KG1 (cell line): ENCODE measurements at regions not wholly inside any gene's neighbourhood (a gene's known extent, or its start where the extent isn't known, plus 50 kb on each side); places are given as distances from the start of the nearest gene placed in this dataset.

Experiments
- DNase-seq: peaks from one replicate; lab custom pipeline; 2025; lab: John Stamatoyannopoulos, UW

- no peak for DNase-seq
Measured at GRCh38 chr10:44685220-44685619, 225.9 kb upstream of the TMEM72 start.

DNA sequence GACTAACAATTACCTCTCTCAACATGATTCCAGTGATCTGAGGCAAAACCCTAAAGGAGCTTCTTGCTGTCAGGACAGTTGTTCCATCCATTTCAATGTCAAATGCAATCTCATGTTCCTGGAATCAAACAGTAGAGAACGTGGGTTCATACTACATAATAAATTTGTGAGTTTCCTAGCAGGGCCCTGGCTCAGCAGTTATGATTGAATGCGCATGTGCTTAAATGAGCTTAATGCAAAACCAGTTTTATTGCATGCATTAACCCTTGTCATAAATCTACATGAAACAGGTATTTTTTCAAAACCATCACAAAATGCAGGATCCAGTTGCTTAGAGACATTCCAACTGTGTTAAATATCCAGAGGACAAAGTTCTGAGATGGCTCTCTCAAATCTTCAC is 225.4 kb upstream of the TMEM72 start:
- no peak for DNase-seq

DNA sequence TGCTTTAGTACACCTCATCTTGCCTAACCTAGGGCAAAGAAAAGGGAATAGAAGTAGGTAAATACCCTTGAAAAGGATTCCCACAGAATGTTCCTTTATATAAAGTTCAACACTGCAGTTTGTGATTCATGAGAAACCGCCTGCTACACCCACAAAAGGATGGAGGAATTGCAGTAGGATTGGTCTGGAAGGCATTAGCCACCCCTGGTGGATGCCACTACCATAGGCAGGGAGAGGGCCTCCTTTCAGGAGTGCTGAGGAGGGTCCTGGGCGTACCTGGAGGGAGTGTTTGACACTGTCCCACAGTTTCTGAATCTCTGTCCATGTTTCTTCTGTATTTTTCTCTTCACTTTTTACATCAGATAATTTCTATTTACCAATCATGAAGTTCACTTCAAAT is 221.8 kb upstream of the TMEM72 start:
- no peak for DNase-seq

DNA sequence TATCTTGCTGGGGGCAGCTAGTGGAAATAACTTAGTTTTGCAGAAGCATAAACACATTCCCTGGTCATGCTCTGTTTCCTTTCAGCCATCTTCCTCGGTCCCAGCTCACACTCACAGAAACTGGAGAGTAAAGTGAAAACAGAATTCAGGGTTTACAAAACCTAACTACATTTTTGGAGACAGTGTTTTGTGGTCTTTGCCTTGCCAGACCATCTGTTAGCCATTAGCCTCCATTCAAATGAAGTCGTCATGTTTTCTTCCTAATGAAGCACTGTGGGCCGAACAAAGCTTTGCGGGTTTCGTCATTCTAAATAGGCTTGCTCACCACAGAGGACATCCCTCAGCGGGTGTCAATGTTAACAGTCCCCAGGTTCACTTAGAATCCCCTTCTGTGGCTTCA is 214.6 kb upstream of the TMEM72 start:
- no peak for DNase-seq

DNA sequence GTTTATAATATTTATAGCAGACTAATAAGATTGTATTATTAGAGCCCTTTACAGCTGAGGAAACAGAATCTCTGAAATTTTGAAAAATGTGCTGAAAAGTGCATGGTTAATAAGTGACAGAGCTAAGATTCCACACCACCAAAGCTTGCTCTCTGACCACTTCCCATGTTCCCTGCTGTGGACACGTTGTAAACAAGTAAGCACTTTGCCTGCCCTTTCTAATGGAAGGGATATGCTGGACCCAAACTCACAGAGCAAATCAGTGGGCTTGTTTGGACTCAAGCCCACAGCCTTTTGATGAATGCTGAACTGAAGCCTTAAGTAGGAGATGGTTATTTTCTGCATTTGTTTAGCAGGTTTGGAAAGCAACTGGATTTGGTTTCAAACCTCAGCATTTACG is 214.0 kb upstream of the TMEM72 start:
- no peak for DNase-seq

DNA sequence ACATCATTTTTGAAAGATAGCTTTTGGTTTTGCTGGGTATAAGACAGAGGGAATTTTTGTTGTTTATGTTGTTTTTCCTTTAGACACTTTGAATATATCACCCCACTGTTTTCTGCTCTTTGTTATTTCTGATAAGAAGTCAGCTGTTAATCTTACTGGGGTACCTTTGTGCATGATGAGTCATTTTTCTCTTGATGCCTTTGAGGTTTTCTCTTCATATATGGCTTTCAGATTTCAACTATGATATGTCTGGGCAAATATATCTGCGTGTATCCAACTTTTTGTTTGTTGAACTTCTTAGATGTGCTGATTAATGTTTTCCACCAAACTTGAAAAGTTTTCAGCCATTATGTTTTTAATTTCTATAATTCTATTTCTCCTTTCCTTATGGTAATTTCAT is 208.6 kb upstream of the TMEM72 start:
- no peak for DNase-seq

- DNase-seq, result no peak
Measured at GRCh38 chr10:44703241-44704155, 207.6 kb upstream of the TMEM72 start.

- DNase-seq, result no peak
Measured at GRCh38 chr10:44704616-44705015, 206.5 kb upstream of the TMEM72 start.

- DNase-seq, result no peak
Measured at GRCh38 chr10:44706745-44707144, 204.4 kb upstream of the TMEM72 start.

GRCh38 chr10:44713307-44713706 is 197.8 kb upstream of the TMEM72 start:
- no peak for DNase-seq

DNA sequence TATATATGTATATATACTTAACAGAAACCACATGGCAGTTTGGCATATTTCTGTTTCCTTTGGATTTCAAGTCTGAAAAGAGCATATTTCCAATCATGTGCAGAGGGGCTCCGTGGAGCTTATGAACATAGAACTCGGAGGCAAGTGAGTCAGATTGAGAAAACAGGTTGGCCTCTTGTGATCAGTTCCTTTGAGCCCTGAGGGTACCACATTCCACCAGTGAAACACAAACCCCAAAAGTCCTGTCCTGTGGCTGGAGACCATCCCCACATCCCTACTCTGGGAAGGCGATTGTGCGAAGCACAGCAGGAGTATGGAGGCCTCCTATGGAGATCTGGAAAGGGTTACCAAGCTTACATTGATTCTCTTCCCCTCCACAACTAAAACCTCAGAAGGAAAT is 196.7 kb upstream of the TMEM72 start:
- DNase-seq, result no peak

- DNase-seq, result no peak
Measured at GRCh38 chr10:44715136-44715535, 196.0 kb upstream of the TMEM72 start.

GRCh38 chr10:44716470-44717015 is 194.6 kb upstream of the TMEM72 start:
- DNase-seq, result no peak

- no peak for DNase-seq
Measured at GRCh38 chr10:44723082-44723481, 188.1 kb upstream of the TMEM72 start.

DNA sequence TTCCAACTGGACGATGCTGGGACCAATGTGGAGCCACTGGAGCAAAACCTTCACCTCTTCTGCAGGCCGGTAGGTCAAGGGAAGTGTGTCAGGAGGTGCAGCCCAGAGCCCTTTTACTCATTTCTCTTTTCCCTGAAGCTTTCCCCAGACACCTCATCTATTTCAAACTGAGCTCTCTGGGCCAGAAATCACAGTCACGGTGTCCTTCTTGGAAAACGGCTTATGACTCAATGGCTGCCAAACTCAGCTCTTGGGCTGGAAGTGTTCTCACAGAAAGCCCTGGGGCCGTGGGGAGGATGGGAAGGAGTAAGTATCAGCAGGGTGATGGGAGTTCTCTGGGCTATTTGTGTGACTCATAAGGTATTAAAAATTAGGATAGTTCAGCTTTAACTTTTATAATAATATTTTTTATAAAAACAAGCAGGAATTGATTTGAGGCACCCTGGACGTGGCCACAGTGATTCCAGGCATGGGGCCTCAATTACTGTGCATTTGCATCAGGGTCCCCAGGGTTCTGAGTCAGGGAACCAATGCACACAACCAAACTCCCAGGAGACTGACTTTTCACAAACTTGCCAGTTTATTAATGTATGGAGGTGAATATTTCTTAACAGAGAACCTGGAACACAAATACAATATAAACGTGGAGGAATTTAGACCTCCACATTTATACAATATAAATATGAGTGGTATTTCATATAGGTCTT is 187.4 kb upstream of the TMEM72 start:
- no peak for DNase-seq

- DNase-seq, result no peak
Measured at GRCh38 chr10:44724415-44725174, 186.5 kb upstream of the TMEM72 start.

DNA sequence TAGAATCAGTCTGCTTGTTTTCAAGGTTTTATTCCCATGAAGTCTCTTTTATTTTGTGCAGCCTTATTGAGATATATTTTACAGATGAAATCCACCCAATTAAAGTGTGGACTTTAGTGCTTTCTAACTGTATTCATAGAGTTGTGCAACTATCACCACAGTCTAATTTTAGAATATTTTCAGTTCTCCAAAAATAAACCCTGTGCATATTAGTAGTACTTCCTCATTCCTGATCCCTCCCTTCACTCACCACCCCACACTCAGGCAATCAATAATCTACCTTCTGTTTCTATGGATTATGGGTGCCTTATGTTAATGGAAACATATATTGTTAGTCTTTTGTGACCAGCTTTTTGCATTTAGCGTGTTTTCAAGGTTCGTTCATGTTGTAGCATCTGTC is 185.7 kb upstream of the TMEM72 start:
- peak; percentile 47 for DNase-seq

DNA sequence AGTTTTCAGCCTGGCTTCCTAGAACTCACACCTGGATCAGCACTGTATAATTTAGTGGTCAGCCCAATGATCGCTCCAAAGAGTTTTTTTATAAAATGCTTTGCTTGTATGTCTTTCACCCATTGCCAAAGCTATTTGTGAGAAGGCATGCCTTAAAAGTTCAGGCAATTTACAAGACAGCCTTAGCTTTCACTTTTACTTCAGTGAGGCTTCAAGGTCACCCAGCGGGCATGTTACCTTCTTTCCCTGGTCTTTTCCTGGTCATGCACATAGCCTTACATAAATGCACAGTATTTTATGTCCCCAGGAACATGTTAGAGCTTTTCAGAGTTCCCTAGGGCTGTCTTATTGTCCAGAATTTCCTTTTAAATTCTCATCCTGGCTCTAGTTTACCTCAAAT is 179.9 kb upstream of the TMEM72 start:
- no peak for DNase-seq

DNA sequence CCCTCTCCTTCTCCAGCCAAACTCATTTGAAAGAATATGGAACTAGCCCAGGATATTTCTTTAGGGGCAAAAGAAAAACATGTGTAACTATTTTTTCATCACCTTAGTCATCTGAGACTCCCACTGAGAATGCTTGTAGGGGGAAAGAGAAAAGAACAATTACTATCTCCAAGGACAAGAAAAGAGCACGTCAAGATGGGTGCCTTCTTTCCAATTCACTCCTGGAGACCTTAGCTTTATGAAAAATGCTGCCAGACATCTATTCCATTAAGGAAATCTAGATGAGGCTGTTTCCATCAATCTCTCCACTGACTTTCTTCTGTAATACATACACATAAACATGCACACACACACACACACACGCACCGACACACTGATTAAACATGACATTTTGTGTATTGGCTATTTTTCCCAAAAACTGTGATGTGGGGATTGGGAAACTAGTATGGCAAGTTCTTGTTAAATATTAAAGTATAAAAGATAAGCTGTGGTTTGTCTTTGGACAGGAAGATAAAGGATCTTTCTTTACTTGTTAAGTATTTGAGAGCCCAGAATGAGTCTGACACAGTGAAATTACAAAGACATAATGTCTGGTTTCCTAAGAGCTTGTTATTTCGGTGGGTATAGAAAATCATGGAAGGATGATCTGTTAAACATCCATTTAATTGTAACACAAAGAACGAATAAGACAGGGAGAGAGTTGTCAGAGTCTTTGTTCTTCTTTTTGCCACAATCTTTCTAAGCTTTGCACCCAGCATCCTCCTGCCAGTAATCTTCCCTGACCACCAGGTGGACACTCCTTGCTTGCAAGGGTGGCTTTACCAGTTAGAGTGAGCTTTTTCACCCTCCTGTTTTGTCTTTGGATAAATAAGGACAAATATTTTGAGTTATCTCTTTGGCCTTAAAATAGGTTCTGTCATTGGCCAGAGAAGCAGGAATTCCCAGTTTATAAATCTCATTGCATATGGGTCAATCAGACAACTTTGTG is 177.3 kb upstream of the TMEM72 start:
- no peak for DNase-seq

- no peak for DNase-seq
Measured at GRCh38 chr10:44742248-44742647, 168.9 kb upstream of the TMEM72 start.

DNA sequence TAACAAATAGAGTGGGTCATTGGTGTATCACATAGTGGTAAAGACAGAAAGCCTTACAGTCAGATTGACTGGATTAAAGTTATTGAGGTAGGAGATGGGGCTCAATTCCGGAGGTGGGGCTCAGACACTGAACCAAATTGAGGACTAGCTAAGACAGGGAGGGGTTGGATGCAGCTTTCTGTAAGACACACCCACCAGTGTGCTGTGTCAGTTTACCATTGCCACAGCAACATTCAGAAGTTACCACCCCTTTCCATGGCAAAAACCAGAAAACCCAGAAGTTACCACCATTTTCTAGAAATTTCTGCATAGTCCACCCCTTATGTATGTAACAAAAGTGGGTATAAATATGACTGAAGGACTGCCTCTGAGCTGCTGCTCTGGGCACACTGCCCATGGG is 167.6 kb upstream of the TMEM72 start:
- DNase-seq, result no peak
